C1 segment of cervical spinal cord (tissue), 14 donors: ENCODE measurements at regions not wholly inside any gene's neighbourhood (a gene's known extent, or its start where the extent isn't known, plus 50 kb on each side); places are given as distances from the start of the nearest gene placed in this dataset.
A peak's percentile ranks its signal among the peaks of the same experiment; 100 is the strongest.

Experiments used
- DNase-seq, 14 donors: peaks; one replicate each; lab custom pipeline; 2025; lab: John Stamatoyannopoulos, UW

- DNase-seq: no peak
Observed at GRCh38 chr6:126904176-126904575, 214.3 kb upstream of the RSPO3 start.

- no peak for DNase-seq
Observed at GRCh38 chr6:126905917-126906316, 212.6 kb upstream of the RSPO3 start.

GRCh38 chr6:126907312-126907711 lies 211.2 kb upstream of the RSPO3 start:
- no peak for DNase-seq

- no peak for DNase-seq
Observed at GRCh38 chr6:126907996-126908395, 210.5 kb upstream of the RSPO3 start.

- no peak for DNase-seq
Observed at GRCh38 chr6:126909493-126909892, 209.0 kb upstream of the RSPO3 start.

- no peak for DNase-seq
Observed at GRCh38 chr6:126913651-126914050, 204.8 kb upstream of the RSPO3 start.

- no peak for DNase-seq
Observed at GRCh38 chr6:126914172-126914571, 204.3 kb upstream of the RSPO3 start.

GRCh38 chr6:126914801-126915200 lies 203.7 kb upstream of the RSPO3 start:
- no peak for DNase-seq

- DNase-seq: no peak
Observed at GRCh38 chr6:126919947-126920346, 198.5 kb upstream of the RSPO3 start.

GRCh38 chr6:126923807-126924206 lies 194.7 kb upstream of the RSPO3 start:
- DNase-seq: peak in 1 of 14 donors; percentile 66

- no peak for DNase-seq
Observed at GRCh38 chr6:126926926-126927325, 191.5 kb upstream of the RSPO3 start.

- no peak for DNase-seq
Observed at GRCh38 chr6:126927841-126928240, 190.6 kb upstream of the RSPO3 start.

GRCh38 chr6:126937426-126937825 lies 181.0 kb upstream of the RSPO3 start:
- DNase-seq: no peak

GRCh38 chr6:126939784-126940183 lies 178.7 kb upstream of the RSPO3 start:
- DNase-seq: no peak

- DNase-seq: no peak
Observed at GRCh38 chr6:126941751-126942150, 176.7 kb upstream of the RSPO3 start.

- DNase-seq: no peak
Observed at GRCh38 chr6:126944512-126944911, 174.0 kb upstream of the RSPO3 start.

- no peak for DNase-seq
Observed at GRCh38 chr6:126945150-126945685, 173.3 kb upstream of the RSPO3 start.

GRCh38 chr6:126945812-126946360 lies 172.6 kb upstream of the RSPO3 start:
- DNase-seq: no peak

- no peak for DNase-seq
Observed at GRCh38 chr6:126947070-126947469, 171.4 kb upstream of the RSPO3 start.

- DNase-seq: no peak
Observed at GRCh38 chr6:126949786-126950185, 168.7 kb upstream of the RSPO3 start.

GRCh38 chr6:126955621-126956020 lies 162.8 kb upstream of the RSPO3 start:
- no peak for DNase-seq

- no peak for DNase-seq
Observed at GRCh38 chr6:126957721-126958120, 160.8 kb upstream of the RSPO3 start.

GRCh38 chr6:126959765-126960164 lies 158.7 kb upstream of the RSPO3 start:
- no peak for DNase-seq
